A673 (cell line): ENCODE measurements at regions not wholly inside any gene's neighbourhood (a gene's known extent, or its start where the extent isn't known, plus 50 kb on each side); places are given as distances from the start of the nearest gene placed in this dataset.

ENCODE experiments used
- BruUV-seq: library from RNA; stranded (reverse); fragments of 400-500 nt; replicated peaks from 2 replicates; lab custom pipeline; 2021; lab: Mats Ljungman, UMichigan
- CTCF ChIA-PET: fragments of 300-600 bp; sonication (Branson Sonifier 250); formaldehyde crosslinking; loops from one replicate; lab custom pipeline; 2022; ENCODE audit warnings: antibody characterized with exemption; lab: Charles Lee
- POLR2A ChIA-PET: fragments of 300-600 bp; sonication (Branson Sonifier 250); formaldehyde crosslinking; loops from one replicate; lab custom pipeline; 2022; ENCODE audit warnings: antibody characterized with exemption; ENCODE audit not compliant: low non-redundant PET; lab: Charles Lee
- DNase-seq: peaks from one replicate; pipeline ENCODE4 v3.0.0-alpha.2; 2015; ENCODE audit warnings: low spot score
- H3K27ac ChIP-seq: fragments of 200-600 bp; sonication (generic); 2 replicates; pipeline ENCODE4 v1.5.1; 2016; ENCODE audit warnings: mixed run types, low read depth, mild to moderate bottlenecking, mixed read lengths, antibody characterized with exemption, low read length; ENCODE audit not compliant: poor library complexity, severe bottlenecking
- H3K27me3 ChIP-seq: fragments of 200-600 bp; sonication (generic); replicated peaks from 2 replicates; pipeline ENCODE4 v1.6.1; 2017; ENCODE audit warnings: mixed run types, low read depth, mild to moderate bottlenecking, mixed read lengths, antibody characterized with exemption, low read length; ENCODE audit not compliant: insufficient read depth, poor library complexity
- H3K36me3 ChIP-seq: fragments of 200-600 bp; sonication (generic); 2 replicates; pipeline ENCODE4 v1.6.1; 2016; ENCODE audit warnings: mixed run types, mild to moderate bottlenecking, mixed read lengths, antibody characterized with exemption, low read length; ENCODE audit not compliant: insufficient read depth, poor library complexity, severe bottlenecking
- H3K4me1 ChIP-seq: fragments of 200-600 bp; sonication (generic); 2 replicates; pipeline ENCODE4 v1.6.1; 2017; ENCODE audit warnings: mixed run types, mild to moderate bottlenecking, mixed read lengths, antibody characterized with exemption, low read length; ENCODE audit not compliant: insufficient read depth, poor library complexity, severe bottlenecking
- H3K4me3 ChIP-seq: fragments of 200-600 bp; sonication (generic); 2 replicates; pipeline ENCODE4 v1.5.1; 2016; ENCODE audit warnings: low read depth, mixed run types, mild to moderate bottlenecking, mixed read lengths, low read length; ENCODE audit not compliant: poor library complexity, severe bottlenecking
- H3K9me3 ChIP-seq: fragments of 200-600 bp; sonication (generic); 2 replicates; pipeline ENCODE4 v1.6.1; 2016; ENCODE audit warnings: mixed run types, low read depth, mild to moderate bottlenecking, mixed read lengths, antibody characterized with exemption, low read length; ENCODE audit not compliant: poor library complexity, severe bottlenecking
- EZH2 ChIP-seq: fragments of 200-600 bp; sonication (generic); IDR thresholded peaks from 2 replicates; pipeline ENCODE4 v1.6.1; 2017; ENCODE audit warnings: borderline replicate concordance, low read depth, mild to moderate bottlenecking, mixed read lengths, antibody characterized with exemption, low read length; ENCODE audit not compliant: poor library complexity, severe bottlenecking
- intact Hi-C: fragments of 100-400 bp; cut with micrococcal nuclease; formaldehyde crosslinking; loops from one replicate; pipeline ENCODE4 v1.10.0; 2022; ENCODE audit not compliant: unreplicated experiment
- TF ChIP-seq, protein P1 (sequence below): fragments of 300-800, 200-600 bp; sonication (generic); conservative IDR thresholded peaks from 2 replicates; pipeline ENCODE4 v1.5.1; 2017; ENCODE audit warnings: low read depth, mild to moderate bottlenecking, antibody characterized with exemption, low read length, moderate library complexity, mixed read lengths

- POLR2A ChIA-PET, result no interaction called here
- H3K27ac ChIP-seq, result no peak overlapping the region
- TF ChIP-seq, protein P1, sequence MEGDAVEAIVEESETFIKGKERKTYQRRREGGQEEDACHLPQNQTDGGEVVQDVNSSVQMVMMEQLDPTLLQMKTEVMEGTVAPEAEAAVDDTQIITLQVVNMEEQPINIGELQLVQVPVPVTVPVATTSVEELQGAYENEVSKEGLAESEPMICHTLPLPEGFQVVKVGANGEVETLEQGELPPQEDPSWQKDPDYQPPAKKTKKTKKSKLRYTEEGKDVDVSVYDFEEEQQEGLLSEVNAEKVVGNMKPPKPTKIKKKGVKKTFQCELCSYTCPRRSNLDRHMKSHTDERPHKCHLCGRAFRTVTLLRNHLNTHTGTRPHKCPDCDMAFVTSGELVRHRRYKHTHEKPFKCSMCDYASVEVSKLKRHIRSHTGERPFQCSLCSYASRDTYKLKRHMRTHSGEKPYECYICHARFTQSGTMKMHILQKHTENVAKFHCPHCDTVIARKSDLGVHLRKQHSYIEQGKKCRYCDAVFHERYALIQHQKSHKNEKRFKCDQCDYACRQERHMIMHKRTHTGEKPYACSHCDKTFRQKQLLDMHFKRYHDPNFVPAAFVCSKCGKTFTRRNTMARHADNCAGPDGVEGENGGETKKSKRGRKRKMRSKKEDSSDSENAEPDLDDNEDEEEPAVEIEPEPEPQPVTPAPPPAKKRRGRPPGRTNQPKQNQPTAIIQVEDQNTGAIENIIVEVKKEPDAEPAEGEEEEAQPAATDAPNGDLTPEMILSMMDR, result no peak
- TF ChIP-seq EZH2, result no peak
- intact Hi-C loops, result no loop called here
- H3K36me3 ChIP-seq, result no peaks in the 10 kb centered on the region
- no peak for DNase-seq
- BruUV-seq, result no TSS peak
- no peaks in the 10 kb centered on the region for H3K27me3 ChIP-seq
- no peak overlapping the region for H3K4me3 ChIP-seq
- H3K9me3 ChIP-seq, result no peaks in the 10 kb centered on the region
- CTCF ChIA-PET, result no interaction called here
- no peaks in the 10 kb centered on the region for H3K4me1 ChIP-seq
These were observed 207.6 kb upstream of the MYLIP start for GRCh38 chr6:15921243-15921642.

- Histone ChIP-seq H3K4me1 (no peaks in the 10 kb centered on the region), H3K36me3 (no peaks in the 10 kb centered on the region), H3K4me3 (no peak overlapping the region), H3K27me3 (no peaks in the 10 kb centered on the region), H3K9me3 (no peaks in the 10 kb centered on the region), H3K27ac (no peak overlapping the region)
- no peak for DNase-seq
- ChIA-PET CTCF (no interaction called here), POLR2A (no interaction called here)
- BruUV-seq, result no TSS peak
- TF ChIP-seq EZH2, result no peak
- TF ChIP-seq, protein P1, result no peak
- intact Hi-C loops, result no loop called here
These were observed 212.3 kb upstream of the MYLIP start for GRCh38 chr6:15916581-15916980.

- BruUV-seq, result no TSS peak
- POLR2A ChIA-PET, result no interaction called here
These were observed 213.2 kb upstream of the MYLIP start for GRCh38 chr6:15915508-15916178.

More at GRCh38 chr6:15915508-15916178, 213.2 kb upstream of the MYLIP start:
- CTCF ChIA-PET, result no interaction called here
- Histone ChIP-seq H3K4me1 (no peaks in the 10 kb centered on the region), H3K9me3 (no peaks in the 10 kb centered on the region), H3K4me3 (no peak overlapping the region), H3K27ac (no peak overlapping the region), H3K36me3 (no peaks in the 10 kb centered on the region), H3K27me3 (no peaks in the 10 kb centered on the region)
- DNase-seq, result no peak
- intact Hi-C loops, result no loop called here
- TF ChIP-seq, protein P1, result no peak
- TF ChIP-seq EZH2, result no peak
